Ectodermal cell (in vitro differentiated cells): ENCODE measurements at regions not wholly inside any gene's neighbourhood (a gene's known extent, or its start where the extent isn't known, plus 50 kb on each side); places are given as distances from the start of the nearest gene placed in this dataset.

Source experiments
- H3K27ac ChIP-seq: 2 replicates; pipeline ENCODE4 v1.7.0; 2013; ENCODE audit warnings: mild to moderate bottlenecking, low read depth, low read length; ENCODE audit not compliant: insufficient read depth, poor library complexity, severe bottlenecking
- H3K27me3 ChIP-seq: 2 replicates; pipeline ENCODE4 v1.7.0; 2013; ENCODE audit warnings: mild to moderate bottlenecking, low read length; ENCODE audit not compliant: insufficient read depth, control insufficient read depth, poor library complexity, severe bottlenecking
- H3K36me3 ChIP-seq: one replicate; pipeline ENCODE4 v1.7.0; 2013; ENCODE audit warnings: low read length; ENCODE audit not compliant: control insufficient read depth, insufficient read depth
- H3K4me1 ChIP-seq: one replicate; pipeline ENCODE4 v1.7.0; 2013; ENCODE audit warnings: low read length; ENCODE audit not compliant: control insufficient read depth, insufficient read depth
- H3K4me3 ChIP-seq: 2 replicates; pipeline ENCODE4 v1.7.0; 2013; ENCODE audit warnings: low read depth, low read length, control low read depth; ENCODE audit not compliant: insufficient read depth
- H3K9me3 ChIP-seq: 2 replicates; pipeline ENCODE4 v1.7.0; 2013; ENCODE audit warnings: mild to moderate bottlenecking, low read length, moderate library complexity; ENCODE audit not compliant: control insufficient read depth
- WGBS, 2 experiments: methylation state at CpG; one replicate each; pipeline ENCODE4 v1.1.7; 2013; ENCODE audit warnings: missing lambda C conversion rate in 2 of 2; 5-methylcytosine and 5-hydroxymethylcytosine counted together

DNA sequence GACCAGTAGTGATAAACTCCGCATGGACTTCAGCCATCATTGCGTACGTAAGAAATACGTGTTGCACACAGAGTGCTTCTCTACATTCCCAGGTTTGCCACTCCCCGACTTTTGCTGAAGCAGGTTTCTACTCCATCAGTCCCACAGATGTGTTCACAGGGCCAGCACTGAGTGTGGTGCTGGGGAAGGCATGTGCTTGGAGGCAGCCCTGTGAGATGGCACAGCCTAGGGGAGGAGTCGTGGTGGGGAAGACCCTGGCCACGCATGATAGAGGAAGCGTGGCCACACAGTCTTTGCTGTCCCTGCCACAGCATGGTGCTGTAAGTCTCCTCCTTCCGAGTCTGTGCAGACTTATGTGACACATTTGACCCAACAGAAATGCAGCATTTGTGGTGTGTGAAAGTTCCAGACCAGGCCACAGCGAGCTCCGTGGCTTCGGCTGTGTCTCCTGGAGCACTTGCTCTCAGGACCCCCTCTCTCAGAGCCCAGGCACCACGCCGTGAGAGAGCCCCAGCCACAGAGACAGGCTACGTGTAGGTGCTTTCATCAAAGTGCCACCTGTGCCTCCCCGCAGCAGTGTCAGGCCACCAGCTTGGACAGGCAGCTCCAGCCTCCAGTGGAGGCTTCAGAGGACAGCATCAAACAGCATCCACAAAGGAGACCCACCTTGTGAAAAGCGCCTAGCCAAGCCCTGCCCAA, 197.8 kb downstream of the AUH start:
- Histone ChIP-seq H3K9me3 (no peaks in the 10 kb centered on the region), H3K4me1 (peaks cover 19% of the 10 kb centered on the region), H3K4me3 (no peak overlapping the region), H3K36me3 (no peaks in the 10 kb centered on the region), H3K27me3 (no peaks in the 10 kb centered on the region), H3K27ac (no peak overlapping the region)
- WGBS, 2 experiments: 96% methylated on average over 17 of the region's 17 CpGs
